ENCODE measurements at regions not wholly inside any gene's neighbourhood (a gene's known extent, or its start where the extent isn't known, plus 50 kb on each side); places are given as distances from the start of the nearest gene placed in this dataset.

GRCh38 chr17:77037943-77038342, 102.8 kb upstream of the SEC14L1 start:
- TF ChIP-seq CTCF (conservative IDR thresholded peaks at IDR 0.05; ENCODE audit: low read depth, low read length), result no peak
- no peak for TF ChIP-seq EZH2phosphoT487 (IDR thresholded peaks at IDR 0.05; ENCODE audit: borderline replicate concordance, low read length)
- no peak for TF ChIP-seq EZH2 (IDR thresholded peaks at IDR 0.05; ENCODE audit: low read length, unreplicated experiment)

Measured in PC-3 (cell line).